RPMI7951 (cell line): ENCODE measurements at regions not wholly inside any gene's neighbourhood (a gene's known extent, or its start where the extent isn't known, plus 50 kb on each side); places are given as distances from the start of the nearest gene placed in this dataset.

Experiments used
- DNase-seq: peaks from one replicate; pipeline ENCODE4 v3.0.0-alpha.2; 2012; ENCODE audit warnings: low read depth

DNA sequence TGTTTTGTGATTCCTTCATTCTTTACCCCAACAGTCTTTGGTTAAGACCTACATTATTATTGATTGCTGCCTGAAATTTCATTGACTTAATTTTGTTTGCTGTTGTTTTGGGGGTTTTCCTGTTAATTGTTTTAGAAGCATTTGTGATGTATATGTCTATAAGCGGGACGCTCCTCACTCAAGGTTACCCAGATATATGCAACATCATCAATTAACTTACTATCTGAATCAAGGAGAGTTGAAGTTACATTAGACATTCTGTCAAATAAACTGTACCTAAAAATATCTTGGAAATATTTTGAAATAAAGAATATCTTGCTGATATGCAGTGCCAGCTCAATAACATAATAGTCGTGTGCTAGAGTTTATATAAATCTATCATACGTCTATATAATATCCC, 125.9 kb upstream of the CDH18 start:
- no peak for DNase-seq

DNA sequence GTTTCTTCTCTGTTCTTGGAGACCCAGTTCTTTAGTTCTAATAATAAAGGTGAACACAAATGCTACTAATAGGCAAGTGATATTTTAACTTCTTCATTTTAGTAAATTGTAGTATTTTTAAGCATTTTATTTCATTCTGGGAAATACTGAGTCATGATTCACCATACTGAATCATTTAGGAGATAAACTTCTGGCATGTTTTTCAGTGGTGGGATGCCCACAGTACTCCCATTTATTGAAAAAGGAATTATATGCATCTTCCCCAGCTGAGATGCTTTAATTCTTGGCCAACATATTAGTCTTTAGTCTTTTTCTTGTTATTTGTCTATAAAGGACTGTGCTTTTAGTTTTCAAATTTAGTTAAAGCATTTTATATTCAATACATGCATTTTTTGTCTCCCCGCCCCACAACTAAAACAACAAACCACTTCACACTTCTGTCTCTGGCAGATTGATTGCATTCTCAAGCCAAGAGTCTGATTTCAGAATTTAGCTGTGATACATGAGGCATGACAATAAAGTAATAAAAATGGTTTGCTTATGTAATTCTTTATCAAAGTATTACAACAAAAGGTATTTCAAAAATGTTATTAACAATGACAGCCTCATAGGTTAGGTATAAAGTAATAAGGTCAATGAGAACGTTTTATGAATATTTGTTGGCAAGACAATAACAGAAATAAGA, 125.2 kb upstream of the CDH18 start:
- no peak for DNase-seq

DNA sequence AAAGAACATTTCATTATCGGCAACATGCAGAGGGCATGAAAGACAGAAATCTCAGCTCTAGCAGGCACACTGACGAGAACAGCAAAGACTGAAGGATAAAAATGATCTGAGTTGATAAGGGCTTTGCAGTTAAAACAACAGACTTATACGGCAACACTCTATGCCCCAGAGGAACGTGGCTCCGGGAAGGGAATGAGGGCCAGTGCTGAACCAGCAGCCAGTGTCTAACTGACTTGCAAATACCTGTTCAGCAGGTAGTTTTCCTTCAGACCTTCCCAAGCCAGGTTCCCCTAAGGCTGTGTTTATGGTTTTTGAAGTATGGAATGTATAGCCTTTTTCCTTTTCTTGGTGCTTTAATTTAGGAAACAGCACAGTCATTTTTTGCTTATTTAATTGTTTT, 121.3 kb upstream of the CDH18 start:
- DNase-seq: no peak

DNA sequence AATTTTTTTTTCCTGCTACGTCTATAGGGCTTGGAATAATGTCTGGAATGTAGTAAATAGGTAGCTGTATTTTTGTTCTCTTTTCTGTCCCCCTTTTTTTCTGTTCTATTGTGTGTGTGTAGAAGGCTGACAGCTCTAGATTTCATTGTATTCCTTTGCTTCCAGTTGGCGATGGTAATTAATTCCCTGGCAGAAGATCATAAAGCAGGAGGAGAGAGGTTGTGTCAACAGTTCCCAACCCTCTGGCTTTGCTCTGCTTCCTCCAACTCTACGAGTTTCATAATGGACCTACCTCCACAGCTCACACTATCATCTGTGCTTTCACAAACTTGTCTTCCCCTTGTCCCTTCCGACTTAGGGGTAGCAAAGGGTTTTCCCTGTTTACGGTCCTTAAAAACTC, 117.9 kb upstream of the CDH18 start:
- DNase-seq: no peak

DNA sequence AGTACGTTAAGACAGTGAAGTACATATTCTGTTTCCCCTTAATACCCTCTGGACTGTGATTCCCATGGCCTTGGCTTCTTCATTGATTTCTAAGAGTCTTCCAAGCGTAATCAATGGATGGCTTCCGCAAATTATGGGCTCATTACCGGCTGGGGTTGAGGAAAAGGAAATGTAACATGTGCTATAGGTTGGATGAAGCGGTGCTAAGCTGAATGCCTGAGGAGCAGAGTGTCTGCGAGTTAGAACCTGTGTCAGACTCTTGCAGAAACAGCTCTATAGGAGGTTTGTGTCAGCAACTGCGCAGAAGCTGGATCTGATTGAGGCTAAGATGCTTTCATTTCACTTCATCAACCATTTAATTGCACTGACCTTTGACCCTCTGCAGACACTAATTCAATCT, 114.3 kb upstream of the CDH18 start:
- no peak for DNase-seq

DNA sequence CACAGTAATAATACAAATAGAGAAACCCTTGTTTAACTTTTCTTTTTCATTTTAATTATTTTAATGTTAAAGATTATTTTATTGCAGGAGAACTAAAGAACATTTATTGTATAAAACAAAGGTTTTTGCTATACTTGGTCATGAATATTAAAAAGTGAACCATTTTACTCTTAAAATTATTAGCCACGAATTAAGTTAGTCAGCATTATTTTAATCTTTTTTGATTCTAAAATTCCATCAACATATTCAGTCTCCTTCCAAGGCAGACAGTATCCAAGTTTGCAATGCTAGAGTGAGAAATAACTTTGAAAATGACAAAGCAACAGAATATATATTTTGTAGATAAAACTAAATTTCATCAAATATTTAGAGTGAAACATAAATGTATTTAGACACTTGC, 110.7 kb upstream of the CDH18 start:
- DNase-seq: no peak

DNA sequence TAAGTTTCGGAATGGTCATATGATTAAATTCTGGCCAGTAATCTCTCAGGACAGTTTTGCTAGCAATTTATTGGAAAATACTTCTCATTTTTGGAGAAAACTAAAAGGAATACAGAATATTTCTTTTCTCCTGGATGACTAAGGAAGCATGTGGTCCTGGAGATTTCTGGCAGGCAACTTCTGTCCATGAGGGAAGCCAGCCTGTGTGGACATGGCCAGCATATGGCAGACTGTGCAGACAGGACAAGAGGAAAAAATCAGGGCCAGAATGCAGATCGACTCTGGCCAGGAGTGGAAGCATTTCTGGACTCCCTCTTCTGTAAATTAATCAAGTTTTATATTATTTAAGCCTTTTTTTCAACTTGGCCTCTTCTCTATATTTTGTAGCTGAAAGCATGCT, 100.4 kb upstream of the CDH18 start:
- no peak for DNase-seq

DNA sequence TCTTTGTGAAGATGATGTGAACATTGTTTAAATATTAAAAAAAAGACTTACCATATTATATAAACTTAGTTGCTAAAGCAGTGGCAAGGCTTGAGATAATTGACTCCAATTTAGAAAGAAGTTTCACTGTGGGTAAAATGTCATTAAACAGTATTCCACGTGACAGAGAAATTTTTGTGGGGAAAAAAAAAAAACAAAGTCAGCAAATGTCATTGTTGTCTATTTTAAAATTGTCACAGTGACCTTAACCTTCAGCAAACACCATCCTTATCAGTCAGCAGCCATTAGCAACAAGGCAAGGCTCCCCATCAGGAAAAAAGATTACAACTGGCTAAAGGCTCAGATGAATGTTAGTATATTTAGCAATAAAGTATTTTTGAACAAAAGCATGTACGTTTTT, 99.3 kb upstream of the CDH18 start:
- no peak for DNase-seq

DNA sequence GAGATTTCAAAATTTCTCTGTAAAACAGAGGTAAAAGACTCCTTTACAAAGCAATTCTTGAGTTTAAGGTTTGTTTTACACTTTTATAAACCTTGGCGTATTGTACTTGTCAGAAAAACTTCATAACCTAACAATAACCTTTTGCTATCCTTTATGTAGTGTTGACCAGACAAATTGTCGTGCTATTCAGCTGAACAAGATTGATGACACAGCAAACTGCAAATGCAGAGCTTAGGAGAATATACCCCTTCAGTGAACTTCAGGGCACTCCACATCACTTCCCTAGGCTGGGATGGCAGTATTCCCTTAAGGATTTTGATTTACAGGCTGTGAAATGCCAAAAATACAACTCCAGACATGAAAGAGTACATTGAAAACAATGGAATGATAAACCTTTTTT, 89.2 kb upstream of the CDH18 start:
- no peak for DNase-seq

DNA sequence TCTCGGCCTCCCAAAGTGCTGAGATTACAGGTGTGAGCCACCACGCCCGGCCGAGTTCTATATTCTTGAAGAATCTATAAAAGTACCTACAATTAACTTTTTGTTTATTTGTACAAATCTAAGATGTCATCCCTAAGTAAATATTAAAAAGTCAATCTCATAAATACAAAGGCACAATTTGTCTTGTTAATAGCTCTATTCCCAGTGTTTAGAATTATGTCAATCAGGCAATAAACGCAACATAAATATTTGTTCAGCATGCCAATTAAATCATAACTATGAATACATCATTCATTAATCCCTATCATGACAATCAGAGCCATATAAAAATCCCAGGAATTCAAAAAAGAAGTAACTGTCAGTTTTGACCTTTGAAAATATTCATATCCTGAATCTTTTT, 68.9 kb upstream of the CDH18 start:
- DNase-seq: no peak

DNA sequence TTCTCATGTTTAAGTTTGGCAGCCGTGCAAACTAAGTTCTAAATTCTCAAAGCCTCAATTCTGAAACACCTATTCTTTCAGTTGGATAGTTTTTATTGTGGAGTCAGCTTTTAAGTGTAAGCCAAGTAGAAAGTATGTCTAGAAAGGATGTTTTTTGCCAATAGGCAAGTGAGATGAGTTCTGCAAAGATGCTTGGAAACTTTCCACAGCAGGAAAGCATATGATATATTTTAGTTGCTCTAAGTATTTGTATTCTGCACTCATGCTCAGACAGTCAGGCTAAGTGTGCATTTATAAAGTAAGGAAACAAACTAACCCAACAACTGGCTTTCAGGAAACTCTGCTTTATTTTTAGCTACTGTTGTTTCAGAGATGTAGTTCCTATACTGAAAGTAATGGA, 67.3 kb upstream of the CDH18 start:
- DNase-seq: no peak

DNA sequence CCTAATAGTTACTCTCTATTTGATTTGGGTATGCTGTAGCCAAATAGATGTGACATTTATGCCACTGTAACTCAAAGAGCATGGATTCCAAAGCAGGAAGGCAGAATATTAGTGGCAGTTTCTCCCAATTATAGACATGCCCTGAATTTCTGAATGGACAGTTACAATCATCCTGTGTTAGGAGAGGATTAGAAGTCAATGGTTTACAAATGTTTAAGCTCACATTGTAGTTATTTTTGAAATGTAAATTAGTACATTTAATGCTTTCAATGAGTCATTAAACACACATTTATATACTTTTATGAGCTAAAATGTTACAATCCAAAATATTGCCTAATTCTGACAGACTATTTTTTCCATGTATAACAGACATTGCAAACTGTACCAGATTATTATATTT, 62.3 kb upstream of the CDH18 start:
- no peak for DNase-seq

DNA sequence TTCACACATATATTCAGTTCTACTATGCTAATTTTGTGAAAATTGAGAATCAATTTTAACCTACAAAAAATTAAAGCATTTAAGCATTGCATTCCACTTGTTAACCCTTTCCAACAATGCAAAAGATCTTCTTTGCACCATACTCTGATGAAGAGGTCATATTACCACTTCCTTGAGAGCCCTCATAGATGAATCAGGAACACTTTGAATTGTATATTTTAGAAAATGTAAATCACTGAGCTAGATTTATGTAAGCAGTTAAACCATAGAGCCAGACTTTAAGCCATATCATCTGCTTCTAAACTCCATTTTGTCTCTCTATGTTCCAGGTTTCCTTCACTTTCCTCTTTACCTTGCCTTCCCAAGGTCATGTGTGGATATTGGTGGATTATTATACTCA, 56.5 kb upstream of the CDH18 start:
- no peak for DNase-seq

DNA sequence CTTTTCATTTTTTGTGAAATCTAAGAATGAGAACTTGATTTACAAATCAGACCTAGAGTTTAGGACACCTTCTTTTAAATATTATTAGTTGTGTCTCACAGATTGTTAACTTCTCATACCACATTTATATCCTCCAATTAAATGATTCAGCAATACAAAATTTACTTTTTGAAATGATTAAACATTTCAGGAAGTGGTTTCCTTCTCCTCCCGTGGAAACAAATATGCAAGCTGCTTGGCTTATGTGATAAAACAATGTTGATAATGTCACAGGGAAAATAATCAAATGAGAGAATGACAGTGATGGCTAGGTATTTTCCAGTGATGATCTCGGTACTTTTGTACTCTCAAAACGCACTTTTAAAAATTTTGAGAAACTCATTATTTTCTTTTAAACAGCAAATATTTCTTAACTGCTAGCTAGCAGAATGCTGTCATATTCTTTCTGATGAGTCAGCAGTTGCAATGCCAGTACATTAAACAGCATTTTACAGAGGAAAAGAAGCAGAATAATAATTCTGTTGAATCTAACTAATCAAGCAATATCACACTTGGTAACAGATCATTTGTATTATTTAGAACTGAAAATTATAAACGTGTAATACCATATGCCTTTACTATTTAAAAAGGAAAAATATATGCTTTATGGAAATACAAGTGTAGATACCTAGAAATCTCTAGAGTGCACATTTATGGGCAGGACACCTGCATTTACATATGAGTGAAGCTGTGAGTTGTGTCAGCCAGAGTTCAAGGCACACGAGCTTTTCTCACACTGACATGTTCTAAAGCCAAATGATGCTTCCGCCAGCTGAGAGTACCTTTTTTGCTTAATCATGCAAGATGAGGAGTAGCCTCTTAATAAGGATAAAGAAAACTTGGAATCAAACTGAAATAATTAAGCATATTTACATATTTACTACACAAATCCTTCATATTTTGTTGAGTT, 53.6 kb upstream of the CDH18 start:
- no peak for DNase-seq

DNA sequence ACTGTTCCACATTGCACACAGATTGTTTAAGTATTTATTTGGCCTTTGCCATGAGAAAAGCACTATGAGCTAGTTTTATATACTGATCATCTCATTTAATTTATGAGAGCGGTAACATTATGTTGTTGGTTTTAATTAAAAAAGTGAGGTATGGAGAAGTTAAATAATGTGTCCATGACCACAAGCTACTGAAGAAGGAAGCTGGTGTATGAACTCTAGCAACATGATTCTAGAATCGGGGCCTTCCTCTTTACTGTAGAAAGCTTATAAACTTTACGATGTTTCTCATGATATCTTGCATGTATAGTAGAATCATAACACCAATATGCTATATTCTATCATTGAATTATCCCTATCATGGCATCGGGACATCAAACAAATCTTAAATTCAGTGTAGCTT, 52.9 kb upstream of the CDH18 start:
- no peak for DNase-seq
